HT-29 (cell line): ENCODE measurements at regions not wholly inside any gene's neighbourhood (a gene's known extent, or its start where the extent isn't known, plus 50 kb on each side); places are given as distances from the start of the nearest gene placed in this dataset.
A peak's percentile ranks its signal among the peaks of the same experiment; 100 is the strongest.

Source experiments
- DNase-seq: peaks from one replicate; pipeline ENCODE4 v3.0.0-alpha.2; 2015; ENCODE audit warnings: low spot score

GRCh38 chr5:109532773-109533364 lies 123.1 kb upstream of the PJA2 start:
- no peak for DNase-seq

- no peak for DNase-seq
Measured at GRCh38 chr5:109531262-109531661, 121.5 kb upstream of the PJA2 start.

GRCh38 chr5:109529987-109530386 lies 120.2 kb upstream of the PJA2 start:
- DNase-seq: no peak

- DNase-seq: no peak
Measured at GRCh38 chr5:109529520-109529919, 119.7 kb upstream of the PJA2 start.

- DNase-seq: no peak
Measured at GRCh38 chr5:109524555-109524954, 114.8 kb upstream of the PJA2 start.

- no peak for DNase-seq
Measured at GRCh38 chr5:109524026-109524425, 114.3 kb upstream of the PJA2 start.

DNA sequence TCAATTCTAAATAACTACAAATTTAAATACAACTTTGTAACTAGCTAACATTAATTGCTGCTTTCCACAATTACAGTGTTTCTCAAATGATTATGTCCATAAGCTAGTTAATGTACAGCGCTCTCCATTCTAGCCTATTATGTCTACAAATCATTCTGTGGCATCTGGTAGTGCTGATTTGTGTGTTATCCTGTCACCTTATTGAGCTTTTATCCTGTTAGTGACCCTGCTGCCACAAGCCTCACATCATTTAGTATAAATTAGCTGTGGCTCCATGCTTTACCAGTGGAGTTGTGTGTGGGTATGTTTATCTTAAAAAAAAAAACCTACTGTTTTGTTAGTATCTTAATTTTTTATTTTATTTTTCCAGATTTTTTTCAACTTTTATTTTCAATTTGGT lies 112.6 kb upstream of the PJA2 start:
- no peak for DNase-seq

- no peak for DNase-seq
Measured at GRCh38 chr5:109519416-109519815, 109.6 kb upstream of the PJA2 start.

- no peak for DNase-seq
Measured at GRCh38 chr5:109516390-109516789, 106.6 kb upstream of the PJA2 start.

DNA sequence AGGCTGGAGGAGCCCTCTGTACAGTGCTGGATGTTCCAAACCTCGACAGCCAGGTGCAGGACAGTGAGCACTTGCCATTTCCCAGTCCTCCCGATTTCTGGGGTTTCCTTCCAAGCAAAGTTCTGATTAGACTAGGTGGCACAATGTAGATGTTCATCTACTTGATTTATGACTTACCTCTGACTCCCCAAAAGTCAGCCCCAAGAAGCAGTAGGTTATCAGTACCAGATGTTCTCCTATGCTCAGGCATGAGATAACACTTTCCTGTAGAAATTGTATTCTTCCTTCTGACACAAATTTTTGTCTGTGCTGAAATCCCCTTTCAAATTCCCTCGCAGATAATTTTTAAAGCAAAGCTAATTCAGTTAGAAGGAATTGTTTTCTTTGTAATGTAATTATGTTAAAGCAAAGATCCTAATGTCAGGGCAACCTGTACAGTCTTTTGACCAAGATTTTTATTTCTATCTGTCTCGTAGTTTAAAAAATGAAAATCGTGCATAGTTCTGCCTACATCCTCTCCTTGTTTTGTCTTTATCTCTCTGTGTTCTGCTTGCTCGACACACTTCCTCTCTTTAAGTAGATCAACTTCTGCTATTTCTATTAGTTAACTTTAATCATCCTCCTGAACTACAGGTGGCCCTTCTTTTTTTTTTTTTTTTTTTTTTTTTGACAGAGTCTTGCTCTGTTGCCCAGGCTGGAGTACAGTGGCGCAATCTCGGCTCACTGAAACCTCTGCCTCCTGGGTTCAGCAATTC lies 102.4 kb upstream of the PJA2 start:
- no peak for DNase-seq

- DNase-seq: no peak
Measured at GRCh38 chr5:109506556-109506955, 96.8 kb upstream of the PJA2 start.

DNA sequence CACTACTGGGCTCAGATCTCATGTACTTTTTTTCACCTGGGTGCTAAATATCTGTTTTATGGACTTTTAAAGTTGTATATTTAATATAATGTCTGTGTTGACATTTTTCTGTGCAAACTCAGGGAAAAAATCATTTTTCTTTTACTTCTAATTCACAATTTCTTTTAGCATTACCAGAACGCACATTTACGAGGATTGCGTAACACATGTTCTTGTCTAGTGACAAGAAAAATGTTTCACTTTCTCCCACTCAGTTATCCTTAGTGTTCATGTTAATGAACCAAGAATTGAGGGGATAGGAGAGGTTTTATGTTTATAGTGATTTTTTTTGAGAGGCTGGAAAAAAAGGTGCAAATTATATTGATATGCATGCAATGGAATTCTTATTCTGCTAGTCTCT lies 86.3 kb upstream of the PJA2 start:
- DNase-seq: no peak

DNA sequence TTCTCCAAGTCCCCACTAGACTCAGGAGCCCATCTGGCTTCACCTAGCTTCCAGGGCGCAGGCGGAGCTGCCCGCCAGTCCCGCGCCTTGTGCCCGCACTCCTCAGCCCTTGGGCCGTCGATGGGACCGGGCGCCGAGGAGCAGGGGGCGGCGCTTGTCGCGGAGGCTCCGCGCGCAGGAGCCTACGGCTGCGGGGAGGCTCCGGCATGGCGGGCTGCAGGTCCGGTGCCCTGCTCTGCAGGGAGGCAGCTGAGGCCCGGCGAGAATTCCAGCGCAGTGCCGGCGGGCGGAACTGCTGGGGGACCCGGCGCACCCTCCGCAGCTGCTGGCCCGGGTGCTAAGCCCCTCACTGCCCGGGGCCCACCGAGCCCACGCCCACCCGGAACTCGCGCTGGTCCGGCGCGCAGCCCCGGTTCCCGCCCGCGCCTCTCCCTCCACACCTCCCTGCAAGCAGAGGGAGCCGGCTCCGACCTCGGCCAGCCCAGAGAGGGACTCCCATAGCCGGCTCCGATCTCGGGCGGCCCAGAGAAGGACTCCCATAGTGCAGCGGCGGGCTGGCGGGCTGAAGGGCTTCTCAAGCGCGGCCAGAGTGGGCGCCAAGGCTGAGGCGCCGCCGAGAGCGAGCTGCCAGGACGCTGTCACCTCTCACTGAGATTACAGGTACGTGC lies 78.1 kb upstream of the PJA2 start:
- DNase-seq: no peak

DNA sequence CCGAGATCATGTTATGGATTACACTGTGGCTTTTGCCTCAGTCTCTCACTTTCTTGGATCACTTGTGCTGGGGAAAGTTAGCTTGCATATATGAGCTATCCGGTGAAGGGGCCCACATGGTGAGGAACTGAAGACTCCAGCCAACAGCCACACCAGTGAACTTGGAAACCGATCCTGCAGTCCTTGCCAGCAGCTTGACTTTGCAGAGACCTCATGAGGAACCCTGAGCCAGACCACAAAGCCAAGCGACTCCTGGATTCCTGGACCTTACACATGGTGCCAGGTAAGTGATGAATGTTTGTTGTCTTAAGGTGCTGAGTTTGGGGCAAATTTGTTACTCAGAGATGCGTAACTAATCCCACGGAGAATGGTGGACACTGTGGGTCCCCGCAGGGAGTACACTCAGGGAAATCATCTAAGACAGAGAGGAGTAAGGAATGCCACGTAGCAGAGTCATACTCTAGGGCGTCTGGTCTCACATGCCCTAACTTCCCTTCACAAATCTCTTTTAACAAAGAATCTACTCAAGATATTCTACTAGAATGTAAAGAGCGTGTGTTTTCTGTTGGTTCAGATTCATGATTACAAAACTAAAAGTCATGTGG lies 76.5 kb upstream of the PJA2 start:
- no peak for DNase-seq

- peak; percentile 39 for DNase-seq
Measured at GRCh38 chr5:109485030-109485429, 75.3 kb upstream of the PJA2 start.

DNA sequence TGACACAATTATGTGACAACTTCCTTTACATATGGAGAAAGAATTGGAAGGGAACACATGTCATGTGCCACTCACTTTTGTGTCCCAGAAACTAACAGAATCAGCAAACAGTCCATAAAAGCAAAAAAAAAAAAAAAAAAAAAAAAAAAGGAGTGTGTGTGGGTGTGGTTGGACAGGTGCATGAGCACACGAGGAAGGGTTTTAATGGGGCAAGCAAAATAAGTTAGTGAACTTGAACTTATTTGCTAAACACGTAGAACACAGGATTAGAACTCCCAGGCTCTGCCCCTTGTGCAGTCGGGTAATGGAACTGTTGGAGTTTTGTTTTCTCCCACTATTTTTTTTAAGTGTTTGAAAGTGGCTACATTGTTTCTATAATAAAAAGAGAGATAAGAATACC lies 74.8 kb upstream of the PJA2 start:
- DNase-seq: no peak

DNA sequence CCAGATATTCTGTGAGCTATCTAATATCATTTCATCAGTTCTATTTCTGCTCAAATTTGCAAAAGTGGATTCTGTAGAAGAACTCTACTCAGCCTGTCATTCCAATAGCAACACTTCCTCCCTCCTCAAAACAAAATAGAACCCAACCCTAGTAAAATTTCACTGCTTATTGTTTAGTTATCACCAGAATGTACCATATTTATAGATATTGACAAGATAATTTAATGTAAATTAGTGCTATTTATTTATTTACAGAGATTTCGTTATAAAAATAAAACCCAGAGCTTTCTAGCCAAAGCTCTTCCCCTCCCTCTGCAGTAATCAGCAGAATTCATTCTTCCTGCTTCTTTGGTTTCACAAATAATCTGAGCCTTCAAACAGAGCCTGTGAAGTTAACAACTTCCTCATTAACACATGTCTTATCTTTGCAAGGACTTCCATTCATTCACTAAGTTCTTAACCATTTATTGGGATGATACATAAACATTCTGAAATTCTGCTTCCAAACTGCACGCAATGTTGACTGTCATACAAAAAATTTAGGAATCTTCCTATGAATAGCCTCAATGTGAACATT lies 73.7 kb upstream of the PJA2 start:
- DNase-seq: no peak

DNA sequence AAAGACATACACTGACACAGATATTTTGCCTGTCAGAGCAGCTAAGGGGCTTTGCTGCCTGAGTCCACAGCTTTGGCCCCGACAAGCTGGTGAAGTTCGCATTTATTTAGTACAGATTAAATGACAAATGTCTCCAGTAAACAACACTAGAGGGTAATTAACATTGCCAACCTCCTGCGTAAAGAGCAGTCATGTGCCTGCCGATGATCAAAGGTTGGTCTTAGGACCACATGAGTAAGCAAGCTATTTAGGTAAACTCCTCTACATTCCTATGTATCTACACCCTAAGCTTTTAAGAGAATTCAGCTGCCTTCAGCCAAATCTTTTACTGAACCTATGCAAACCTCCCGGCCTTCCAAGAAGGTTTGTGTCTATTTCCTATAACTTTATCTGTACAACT lies 73.0 kb upstream of the PJA2 start:
- DNase-seq: no peak

DNA sequence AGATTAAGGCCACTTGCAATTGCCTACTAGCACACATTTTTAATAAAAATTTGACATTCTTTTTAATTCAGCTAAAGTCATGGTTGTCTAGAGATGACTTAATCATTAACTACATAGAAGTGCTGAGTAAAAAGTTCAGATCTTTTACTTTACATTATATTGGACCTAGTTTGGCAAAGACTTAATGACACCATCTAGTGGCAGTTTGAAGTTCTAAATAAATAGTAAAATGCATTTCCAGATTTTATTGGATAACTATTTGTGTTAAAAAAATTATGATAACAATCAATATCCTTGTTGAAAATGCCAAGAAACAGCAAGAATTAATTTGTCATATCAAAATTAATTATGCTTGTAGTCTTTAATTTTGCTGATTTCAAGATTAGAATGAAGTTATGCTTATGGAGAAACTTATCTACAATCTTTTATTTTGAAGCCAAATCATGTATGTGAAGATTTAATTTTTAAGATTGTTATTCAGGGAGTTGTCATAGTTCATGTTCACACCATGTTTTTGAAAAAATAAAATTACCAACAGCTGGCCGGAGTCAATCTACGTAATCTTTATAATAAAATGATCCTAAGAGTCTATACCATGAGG lies 69.6 kb upstream of the PJA2 start:
- peak; percentile 32 for DNase-seq

GRCh38 chr5:109478830-109479229 lies 69.1 kb upstream of the PJA2 start:
- no peak for DNase-seq

GRCh38 chr5:109476292-109476691 lies 66.5 kb upstream of the PJA2 start:
- no peak for DNase-seq
